HL-60 (cell line): ENCODE measurements at regions not wholly inside any gene's neighbourhood (a gene's known extent, or its start where the extent isn't known, plus 50 kb on each side); places are given as distances from the start of the nearest gene placed in this dataset.
A peak's percentile ranks its signal among the peaks of the same experiment; 100 is the strongest.

Source experiments
- CTCF ChIP-seq: IDR thresholded peaks from one replicate; pipeline ENCODE4 v1.5.1; 2011; ENCODE audit warnings: low read length, control low read depth, inconsistent platforms; ENCODE audit not compliant: insufficient read depth
- POLR2AphosphoS5 ChIP-seq: IDR thresholded peaks from 2 replicates; pipeline ENCODE4 v1.6.1; 2012; ENCODE audit warnings: low read depth
- REST ChIP-seq: IDR thresholded peaks from 2 replicates; pipeline ENCODE4 v1.6.1; 2012; ENCODE audit warnings: low read depth; ENCODE audit not compliant: insufficient replicate concordance
- SPI1 ChIP-seq: IDR thresholded peaks from 2 replicates; pipeline ENCODE4 v1.6.1; 2012; ENCODE audit warnings: low read depth, mild to moderate bottlenecking, borderline replicate concordance

- TF ChIP-seq POLR2AphosphoS5: no peak
- TF ChIP-seq CTCF: no peak
- TF ChIP-seq REST: no peak
- TF ChIP-seq SPI1: peak; percentile 76
Measured at GRCh38 chr3:5055357-5056110, 66.6 kb upstream of the ARL8B start.
